SU-DHL-6 (cell line): ENCODE measurements at regions not wholly inside any gene's neighbourhood (a gene's known extent, or its start where the extent isn't known, plus 50 kb on each side); places are given as distances from the start of the nearest gene placed in this dataset.

Experiments
- H2AFZ ChIP-seq: fragments of 200-600 bp; sonication (generic); 2 replicates; pipeline ENCODE4 v1.6.1; 2014; ENCODE audit warnings: low read depth, mild to moderate bottlenecking, moderate library complexity, mixed read lengths, antibody characterized with exemption, low read length; ENCODE audit not compliant: severe bottlenecking
- H3F3A ChIP-seq: fragments of 200-600 bp; shearing (Covaris generic); 2 replicates; pipeline ENCODE4 v1.6.0; 2016; ENCODE audit warnings: antibody characterized with exemption, mild to moderate bottlenecking; ENCODE audit not compliant: insufficient read depth
- H3K27ac ChIP-seq: fragments of 200-600 bp; sonication (generic); 2 replicates; pipeline ENCODE4 v1.5.1; 2016; ENCODE audit warnings: low read depth, mild to moderate bottlenecking, low read length, moderate library complexity, mixed read lengths
- H3K27me3 ChIP-seq: fragments of 200-600 bp; sonication (generic), shearing (Covaris generic); 2 replicates; pipeline ENCODE4 v1.6.0; 2014; ENCODE audit warnings: mild to moderate bottlenecking, low read length
- H3K36me3 ChIP-seq: fragments of 200-600 bp; sonication (generic); 2 replicates; pipeline ENCODE4 v1.6.1; 2014; ENCODE audit warnings: mild to moderate bottlenecking, low read length, mixed read lengths
- H3K4me2 ChIP-seq: fragments of 300-600, 200-600 bp; shearing (Covaris generic), sonication (generic); 2 replicates; pipeline ENCODE4 v1.6.0; 2014; ENCODE audit warnings: low read length, low read depth, mild to moderate bottlenecking; ENCODE audit not compliant: poor library complexity, severe bottlenecking
- H3K4me3 ChIP-seq: fragments of 200-600 bp; sonication (generic); 2 replicates; pipeline ENCODE4 v1.5.1; 2014; ENCODE audit warnings: antibody characterized with exemption, low read length, mild to moderate bottlenecking, mixed read lengths; ENCODE audit not compliant: insufficient read depth, poor library complexity, severe bottlenecking
- H3K79me2 ChIP-seq: fragments of 200-600 bp; sonication (generic); 2 replicates; pipeline ENCODE4 v1.6.1; 2014; ENCODE audit warnings: mild to moderate bottlenecking, low read length, moderate library complexity; ENCODE audit not compliant: insufficient read depth
- H3K9ac ChIP-seq: fragments of 200-600 bp; sonication (generic); 2 replicates; pipeline ENCODE4 v1.7.0; 2014; ENCODE audit warnings: mild to moderate bottlenecking, low read length
- H3K9me2 ChIP-seq: fragments of 200-600 bp; sonication (generic); replicated peaks from 2 replicates; pipeline ENCODE4 v1.6.1; 2014; ENCODE audit warnings: low read length; ENCODE audit not compliant: insufficient read depth
- H3K9me3 ChIP-seq: fragments of 200-600 bp; sonication (generic); 2 replicates; pipeline ENCODE4 v1.6.1; 2014; ENCODE audit warnings: low read length, mixed read lengths; ENCODE audit not compliant: insufficient read depth
- H4K20me1 ChIP-seq: fragments of 200-600 bp; sonication (generic); 2 replicates; pipeline ENCODE4 v1.6.1; 2014; ENCODE audit warnings: low read depth, mild to moderate bottlenecking, antibody characterized with exemption, low read length, moderate library complexity, mixed read lengths
- CTCF ChIP-seq: fragments of 200-600 bp; sonication (generic); IDR thresholded peaks from one replicate; pipeline ENCODE4 v1.5.1; 2017; ENCODE audit warnings: antibody characterized with exemption, mild to moderate bottlenecking, low read length, moderate library complexity; ENCODE audit not compliant: insufficient read depth, poor library complexity, severe bottlenecking
- EZH2phosphoT487 ChIP-seq: fragments of 200-600 bp; sonication (generic), shearing (Covaris generic); conservative IDR thresholded peaks from 2 replicates; pipeline ENCODE4 v1.6.1; 2018; ENCODE audit warnings: mild to moderate bottlenecking, antibody characterized with exemption, low read length, moderate library complexity, mixed read lengths

- H3K9me3 ChIP-seq: no peaks in the 10 kb centered on the region
- H3K9me2 ChIP-seq: no peaks in the 10 kb centered on the region
- H3K79me2 ChIP-seq: no peaks in the 10 kb centered on the region
- no peak for TF ChIP-seq CTCF
- no peak for TF ChIP-seq EZH2phosphoT487
- H3K27me3 ChIP-seq: no peaks in the 10 kb centered on the region
- no peak overlapping the region for H3K27ac ChIP-seq
- H3K4me2 ChIP-seq: no peak overlapping the region
- no peaks in the 10 kb centered on the region for H4K20me1 ChIP-seq
- no peak overlapping the region for H2AFZ ChIP-seq
- no peak overlapping the region for H3K9ac ChIP-seq
- H3K4me3 ChIP-seq: no peak overlapping the region
- no peaks in the 10 kb centered on the region for H3F3A ChIP-seq
- no peaks in the 10 kb centered on the region for H3K36me3 ChIP-seq
Measured at GRCh38 chr16:54719624-54720023, 211.0 kb upstream of the IRX5 start.

GRCh38 chr16:54718376-54718775 lies 212.3 kb upstream of the IRX5 start:
- Histone ChIP-seq H2AFZ (no peak overlapping the region), H3K4me2 (no peak overlapping the region), H3K9ac (no peak overlapping the region), H3F3A (no peaks in the 10 kb centered on the region), H4K20me1 (no peaks in the 10 kb centered on the region), H3K9me3 (no peaks in the 10 kb centered on the region), H3K9me2 (no peaks in the 10 kb centered on the region), H3K79me2 (no peaks in the 10 kb centered on the region), H3K27ac (no peak overlapping the region), H3K36me3 (no peaks in the 10 kb centered on the region), H3K4me3 (no peak overlapping the region), H3K27me3 (no peaks in the 10 kb centered on the region)
- TF ChIP-seq EZH2phosphoT487 (no peak), CTCF (no peak)

GRCh38 chr16:54715011-54715410 lies 215.7 kb upstream of the IRX5 start:
- no peaks in the 10 kb centered on the region for H3K79me2 ChIP-seq
- H4K20me1 ChIP-seq: no peaks in the 10 kb centered on the region
- no peaks in the 10 kb centered on the region for H3K9me2 ChIP-seq
- TF ChIP-seq EZH2phosphoT487: no peak
- TF ChIP-seq CTCF: no peak
- H2AFZ ChIP-seq: no peak overlapping the region
- H3K9me3 ChIP-seq: no peaks in the 10 kb centered on the region
- no peak overlapping the region for H3K4me3 ChIP-seq
- no peaks in the 10 kb centered on the region for H3K36me3 ChIP-seq
- no peaks in the 10 kb centered on the region for H3F3A ChIP-seq
- no peak overlapping the region for H3K9ac ChIP-seq
- no peak overlapping the region for H3K4me2 ChIP-seq
- H3K27me3 ChIP-seq: no peaks in the 10 kb centered on the region
- no peak overlapping the region for H3K27ac ChIP-seq

GRCh38 chr16:54712866-54713265 lies 217.8 kb upstream of the IRX5 start:
- H3K9ac ChIP-seq: no peak overlapping the region
- no peaks in the 10 kb centered on the region for H3K9me3 ChIP-seq
- no peaks in the 10 kb centered on the region for H3K27me3 ChIP-seq
- H3K4me3 ChIP-seq: no peak overlapping the region
- no peaks in the 10 kb centered on the region for H3K9me2 ChIP-seq
- H2AFZ ChIP-seq: no peak overlapping the region
- H3K27ac ChIP-seq: no peak overlapping the region
- no peaks in the 10 kb centered on the region for H4K20me1 ChIP-seq
- no peaks in the 10 kb centered on the region for H3F3A ChIP-seq
- H3K79me2 ChIP-seq: no peaks in the 10 kb centered on the region
- H3K4me2 ChIP-seq: no peak overlapping the region
- H3K36me3 ChIP-seq: no peaks in the 10 kb centered on the region
- no peak for TF ChIP-seq CTCF
- no peak for TF ChIP-seq EZH2phosphoT487
